Right renal cortex interstitium (tissue), 3 donors: ENCODE measurements at regions not wholly inside any gene's neighbourhood (a gene's known extent, or its start where the extent isn't known, plus 50 kb on each side); places are given as distances from the start of the nearest gene placed in this dataset.

Source experiments
- DNase-seq, 3 donors: peaks; one replicate each; pipeline ENCODE4 v3.0.0-alpha.2; 2013; ENCODE audit warnings: low read depth in 3 of 3, low spot score in 2 of 3

DNA sequence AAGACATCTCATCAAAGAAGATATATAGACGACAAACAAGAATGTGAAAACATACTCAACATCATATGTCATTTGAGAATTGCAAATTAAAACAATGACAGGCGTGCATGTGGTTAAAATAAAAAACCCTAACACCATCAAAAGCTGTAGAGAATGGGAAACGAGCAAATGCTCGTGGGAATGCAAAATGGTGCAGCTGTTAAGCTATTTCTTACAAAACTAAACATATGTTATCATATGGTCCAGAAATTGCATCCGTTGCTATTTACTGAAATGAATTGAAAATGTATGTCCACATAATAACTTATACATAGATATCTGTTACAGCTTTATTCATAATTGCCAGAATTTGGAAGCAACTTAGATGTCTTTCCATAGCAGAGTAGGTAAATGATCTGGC is 574.4 kb downstream of the TNS3 start:
- DNase-seq = no peak

- DNase-seq = no peak
Measured at GRCh38 chr7:47000561-47000960, 581.4 kb downstream of the TNS3 start.

GRCh38 chr7:46999866-47000265 is 582.0 kb downstream of the TNS3 start:
- no peak for DNase-seq

DNA sequence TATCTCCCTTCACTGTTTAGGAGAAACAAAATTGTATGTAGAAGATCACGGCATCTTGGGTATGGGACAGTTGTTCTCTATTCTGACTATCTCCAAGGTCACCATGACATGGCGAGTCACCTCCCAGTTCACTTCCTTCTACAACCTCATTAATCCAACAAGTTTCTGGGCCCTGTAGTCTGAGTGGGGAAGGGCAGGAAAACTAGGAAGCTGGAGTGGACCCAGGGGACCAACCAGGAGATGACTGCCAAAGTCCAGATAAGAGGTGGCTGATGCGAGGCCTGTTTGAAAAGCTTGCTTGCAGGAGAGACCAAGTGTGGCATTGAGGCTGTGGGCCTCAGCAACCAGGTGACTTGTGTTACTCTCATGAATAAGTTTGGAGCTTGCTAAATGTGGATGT is 584.9 kb downstream of the TNS3 start:
- no peak for DNase-seq

- DNase-seq = no peak
Measured at GRCh38 chr7:46993396-46993795, 588.5 kb downstream of the TNS3 start.

GRCh38 chr7:46990761-46991160 is 591.1 kb downstream of the TNS3 start:
- DNase-seq = no peak

- no peak for DNase-seq
Measured at GRCh38 chr7:46989247-46989646, 592.7 kb downstream of the TNS3 start.

DNA sequence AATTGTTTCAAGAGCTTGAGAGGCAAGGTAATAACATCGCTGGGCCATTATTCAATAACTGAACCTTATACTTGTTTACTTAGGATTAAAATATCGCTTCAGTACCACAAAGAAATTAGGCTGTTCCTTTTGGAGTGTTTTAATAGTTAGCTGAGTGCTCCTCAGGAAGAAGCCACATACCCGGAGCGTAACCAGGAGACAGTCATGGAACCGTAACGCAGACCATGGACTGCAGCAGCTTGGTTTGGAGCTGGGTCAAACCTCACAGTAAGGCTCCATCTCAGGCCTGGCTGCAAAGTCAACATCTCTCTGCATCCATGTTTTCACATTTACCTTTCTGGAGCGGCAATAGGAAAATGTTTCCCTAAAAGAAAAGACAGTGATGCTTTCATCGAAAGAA is 599.0 kb downstream of the TNS3 start:
- no peak for DNase-seq

DNA sequence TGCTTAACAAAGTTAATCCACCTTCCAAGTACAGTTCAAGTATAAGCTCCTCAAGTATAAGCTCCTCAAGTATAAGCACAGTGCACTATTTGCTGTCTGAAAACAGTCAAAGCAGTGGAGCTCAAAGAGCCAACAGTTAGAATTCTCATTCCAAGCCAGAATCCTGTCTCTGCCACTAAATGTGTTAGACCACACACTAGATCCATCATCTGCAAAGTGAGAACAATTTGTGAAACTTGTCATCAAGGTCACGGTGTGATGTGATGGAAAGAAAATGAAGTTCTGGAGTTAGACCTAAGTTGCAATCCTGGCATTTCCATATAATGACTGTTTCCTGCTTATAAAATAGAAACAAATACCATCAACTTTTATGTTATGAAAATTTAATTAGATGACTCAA is 602.5 kb downstream of the TNS3 start:
- no peak for DNase-seq

- DNase-seq = no peak
Measured at GRCh38 chr7:46975493-46975892, 606.4 kb downstream of the TNS3 start.

- no peak for DNase-seq
Measured at GRCh38 chr7:46972205-46972604, 609.7 kb downstream of the TNS3 start.

DNA sequence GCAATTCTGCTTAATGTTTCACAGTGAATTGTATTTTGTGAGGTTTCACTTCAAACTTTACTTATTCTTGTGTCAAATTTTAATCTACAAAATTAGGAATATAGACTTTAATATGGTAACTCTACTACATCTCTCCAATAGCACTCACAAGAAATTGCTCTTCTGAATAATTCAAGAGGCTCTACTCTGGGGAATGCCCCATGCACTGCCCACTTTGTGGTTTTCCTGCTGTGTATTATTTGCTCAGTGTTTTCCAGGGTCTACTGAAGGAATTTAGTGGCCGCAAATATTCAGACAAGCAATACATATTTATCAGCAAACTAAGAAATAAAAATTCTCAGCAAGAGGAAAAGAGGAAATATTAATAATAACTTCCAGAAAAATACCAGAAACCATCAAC is 611.4 kb downstream of the TNS3 start:
- DNase-seq = no peak

DNA sequence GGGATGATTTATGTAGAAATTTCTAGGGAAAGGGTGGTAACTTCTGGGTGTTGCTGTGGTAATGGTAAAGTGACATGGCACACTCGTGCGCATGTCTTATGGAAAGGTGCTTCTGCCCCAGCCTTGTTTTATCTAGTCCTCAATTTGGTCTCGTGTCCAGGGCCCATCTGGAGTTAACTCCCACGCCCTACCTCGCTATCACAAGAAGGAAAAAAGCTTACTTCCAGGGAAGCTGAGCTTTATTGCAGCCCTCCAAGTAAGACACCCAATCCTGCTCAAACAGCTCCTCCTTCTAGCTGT is 611.8 kb downstream of the TNS3 start:
- DNase-seq = no peak

DNA sequence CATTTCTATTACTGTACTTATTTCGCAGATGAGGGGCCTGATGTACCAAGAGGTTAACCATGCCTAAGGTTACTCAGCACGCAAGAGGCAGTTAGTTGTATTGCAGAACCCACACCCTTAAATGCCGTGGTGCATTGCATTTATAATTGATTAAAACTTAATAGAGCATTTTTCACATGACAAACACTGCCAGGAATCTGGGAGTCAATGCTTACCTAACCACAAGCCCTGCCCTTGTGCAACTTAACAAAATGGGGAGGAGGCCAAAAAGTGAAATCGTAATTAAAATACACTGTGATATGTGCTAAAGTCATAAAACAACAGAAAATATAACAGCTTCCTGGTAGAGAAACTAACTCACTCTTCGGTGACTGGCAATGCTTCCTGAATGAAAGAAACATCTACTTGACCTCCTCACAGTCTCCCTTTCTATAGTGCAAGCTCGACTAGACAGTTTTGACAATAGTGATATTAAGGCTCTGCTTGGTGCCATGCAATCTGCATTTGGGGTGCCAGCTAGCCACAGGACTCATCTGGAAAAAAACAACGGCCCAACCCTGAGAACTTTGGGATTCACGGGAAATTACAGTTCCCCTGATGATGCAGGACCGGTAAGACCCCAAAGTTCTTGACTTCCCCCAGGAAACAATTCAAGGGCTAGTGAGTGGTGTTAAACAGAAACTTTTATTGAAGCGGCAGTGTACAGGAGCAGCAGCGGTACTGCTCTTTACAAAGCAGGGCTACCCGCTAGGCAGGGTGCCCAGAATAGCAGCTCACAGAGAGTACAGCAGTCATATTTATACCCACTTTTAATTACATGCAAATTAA is 612.4 kb downstream of the TNS3 start:
- DNase-seq = no peak

GRCh38 chr7:46968003-46968402 is 613.9 kb downstream of the TNS3 start:
- DNase-seq = no peak

DNA sequence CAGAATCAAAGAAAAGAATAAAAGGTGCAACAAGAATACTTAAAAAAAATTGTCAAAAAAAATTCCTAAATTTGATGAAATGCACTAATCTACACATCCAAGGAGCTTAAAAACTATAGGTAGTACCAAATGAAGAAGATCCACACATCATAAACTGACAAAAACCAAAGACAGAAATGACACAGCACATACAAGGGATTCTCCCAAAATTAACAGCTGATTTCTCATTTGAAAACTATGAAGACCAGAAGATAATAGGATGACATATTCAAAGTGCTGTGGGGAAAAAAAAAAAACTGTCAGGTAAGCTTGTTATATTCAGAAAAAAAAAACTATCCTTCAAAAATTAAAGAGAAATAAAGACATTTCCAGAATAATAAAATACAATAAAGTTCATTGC is 618.2 kb downstream of the TNS3 start:
- DNase-seq = no peak

- DNase-seq = no peak
Measured at GRCh38 chr7:46960970-46961369, 620.9 kb downstream of the TNS3 start.

- no peak for DNase-seq
Measured at GRCh38 chr7:46957195-46957594, 624.7 kb downstream of the TNS3 start.

DNA sequence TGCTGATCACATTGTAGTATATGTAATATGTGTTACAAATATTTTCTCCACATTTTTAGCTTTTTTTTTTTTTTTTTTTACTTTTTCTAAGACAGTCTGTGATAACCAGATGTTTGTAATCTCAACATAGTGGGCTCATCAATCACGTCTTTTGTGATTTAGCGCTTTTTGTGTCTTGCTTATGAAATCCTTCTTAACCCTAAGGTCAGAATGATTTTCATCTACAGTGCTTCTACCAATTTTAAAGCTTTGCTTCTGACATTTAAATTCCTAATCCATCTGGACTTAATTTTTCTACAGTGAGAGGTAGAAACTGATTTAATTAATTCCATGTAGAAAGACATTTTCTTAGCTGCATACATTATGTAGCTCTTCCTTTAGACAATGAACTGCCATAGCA is 626.4 kb downstream of the TNS3 start:
- DNase-seq = no peak

- no peak for DNase-seq
Measured at GRCh38 chr7:46954181-46954580, 627.7 kb downstream of the TNS3 start.

GRCh38 chr7:46953008-46953407 is 628.9 kb downstream of the TNS3 start:
- no peak for DNase-seq

GRCh38 chr7:46949270-46949931 is 632.5 kb downstream of the TNS3 start:
- DNase-seq = no peak

DNA sequence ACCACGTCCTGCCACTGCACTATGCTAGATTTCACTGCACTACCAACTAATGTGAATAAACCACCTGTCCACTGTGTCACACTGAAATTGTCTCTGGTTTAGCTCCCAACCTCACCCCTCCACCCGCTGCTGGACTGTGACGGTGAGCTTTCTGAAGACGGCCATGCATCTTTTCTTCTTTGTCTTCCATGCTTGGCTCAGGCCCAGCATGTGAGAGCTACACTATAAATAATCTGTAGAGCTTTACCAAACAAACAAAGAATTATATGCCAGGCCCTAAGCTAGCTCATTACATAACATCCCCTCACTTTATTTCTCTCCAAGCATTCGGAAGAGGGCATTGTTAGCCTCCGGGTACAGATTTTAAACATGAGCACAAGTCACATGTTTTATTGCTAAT is 633.2 kb downstream of the TNS3 start:
- no peak for DNase-seq
